NCI-H345 treated with DMSO at 0.1 percent for 48 hours (cell line): ENCODE measurements at regions not wholly inside any gene's neighbourhood (a gene's known extent, or its start where the extent isn't known, plus 50 kb on each side); places are given as distances from the start of the nearest gene placed in this dataset.

Source experiments
- DNase-seq: peaks from one replicate; lab custom pipeline; 2025; ENCODE audit not compliant: unreplicated experiment; lab: John Stamatoyannopoulos, UW

DNA sequence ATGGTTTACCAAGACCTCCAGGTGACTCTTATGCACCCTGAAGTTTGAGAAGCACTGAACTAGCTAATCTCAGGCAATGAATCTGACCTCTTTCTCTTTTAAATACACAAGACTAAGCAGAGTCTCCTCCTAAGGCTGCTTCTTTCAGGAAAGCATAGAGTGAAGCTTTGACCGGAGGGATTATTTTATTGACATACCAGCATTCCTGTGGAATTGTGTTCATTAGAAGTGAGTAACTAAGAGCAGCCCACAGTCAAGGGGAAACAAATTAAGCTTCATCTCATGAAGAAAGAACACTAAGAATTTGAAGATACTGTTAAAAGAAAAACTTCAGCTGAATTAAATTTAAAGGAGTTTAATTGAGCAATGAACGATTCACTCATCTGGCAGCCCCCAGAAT lies 963.5 kb downstream of the NTRK3 start:
- no peak for DNase-seq

DNA sequence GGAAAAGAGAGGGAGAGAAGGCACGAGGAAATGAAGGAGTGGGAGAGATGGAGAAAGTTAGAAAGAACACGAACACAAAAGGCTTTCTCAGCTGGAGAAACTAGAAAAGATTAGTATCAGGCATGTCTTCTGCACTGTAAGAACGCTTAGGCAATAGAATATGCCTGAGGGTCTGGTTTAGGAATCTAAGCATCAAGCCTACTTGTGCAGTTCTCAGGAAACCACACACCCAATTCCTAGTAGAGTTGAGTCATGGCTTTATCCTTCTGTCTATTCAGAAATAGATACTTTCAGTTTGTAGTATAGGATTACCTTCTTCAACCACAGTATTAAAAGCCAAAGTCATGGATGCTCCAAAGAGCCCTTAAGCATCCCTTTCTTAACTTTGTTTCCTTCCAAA lies 969.4 kb downstream of the NTRK3 start:
- no peak for DNase-seq

DNA sequence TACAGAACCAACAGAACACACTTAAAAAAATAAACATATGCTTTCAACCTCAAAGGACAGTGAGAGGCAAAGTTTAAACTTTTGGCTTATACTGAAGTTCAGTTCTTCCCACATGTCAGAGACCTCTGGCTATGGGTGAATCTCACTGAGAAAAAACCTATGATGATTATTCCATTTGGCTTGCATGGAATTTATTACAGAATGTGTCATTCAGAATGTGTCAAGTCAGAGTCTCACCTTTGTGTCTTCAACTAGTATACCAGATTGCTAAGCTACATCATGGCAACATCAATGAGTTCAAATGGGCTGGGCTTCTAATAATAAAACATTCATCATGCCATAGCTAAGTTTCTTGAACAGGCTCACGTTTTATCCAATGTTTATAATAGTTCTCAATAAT lies 987.0 kb downstream of the NTRK3 start:
- no peak for DNase-seq

DNA sequence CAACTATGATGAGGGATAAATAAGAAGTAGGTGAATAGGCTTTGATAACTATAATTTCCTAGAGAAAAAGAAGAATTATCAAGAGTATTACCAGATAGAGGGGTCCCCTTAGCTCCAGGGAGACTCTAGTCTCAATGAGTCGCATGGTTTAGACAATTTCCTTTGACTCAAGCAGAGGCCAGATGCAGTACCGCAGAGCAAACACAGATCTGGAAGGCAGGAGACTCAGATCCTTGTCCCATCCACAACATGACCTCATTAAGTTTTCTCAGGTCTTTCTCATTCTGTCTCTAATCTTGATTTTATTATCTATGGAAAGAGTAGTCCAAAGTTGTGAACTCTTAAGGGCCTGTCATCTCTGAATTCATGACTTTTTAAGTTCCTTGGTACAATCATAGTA lies 987.9 kb downstream of the NTRK3 start:
- no peak for DNase-seq

DNA sequence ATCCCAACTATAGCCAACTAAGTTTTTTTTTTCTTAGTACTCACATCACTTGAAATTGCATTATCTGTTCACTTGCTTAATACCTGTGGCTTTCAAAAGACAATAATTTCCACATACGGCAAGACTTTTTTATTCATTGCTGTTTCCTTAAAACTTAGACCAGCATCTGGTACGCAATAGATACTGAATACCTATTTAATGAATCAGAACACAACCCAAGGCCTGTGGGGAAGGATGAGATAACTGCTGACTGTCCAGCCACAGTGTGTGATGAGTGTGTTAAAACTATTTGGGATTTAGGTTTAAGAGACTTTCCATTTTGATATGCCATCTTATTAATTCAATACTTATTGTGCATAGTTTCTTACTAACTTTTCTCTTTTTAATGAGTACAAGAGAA lies 988.7 kb downstream of the NTRK3 start:
- DNase-seq = no peak

DNA sequence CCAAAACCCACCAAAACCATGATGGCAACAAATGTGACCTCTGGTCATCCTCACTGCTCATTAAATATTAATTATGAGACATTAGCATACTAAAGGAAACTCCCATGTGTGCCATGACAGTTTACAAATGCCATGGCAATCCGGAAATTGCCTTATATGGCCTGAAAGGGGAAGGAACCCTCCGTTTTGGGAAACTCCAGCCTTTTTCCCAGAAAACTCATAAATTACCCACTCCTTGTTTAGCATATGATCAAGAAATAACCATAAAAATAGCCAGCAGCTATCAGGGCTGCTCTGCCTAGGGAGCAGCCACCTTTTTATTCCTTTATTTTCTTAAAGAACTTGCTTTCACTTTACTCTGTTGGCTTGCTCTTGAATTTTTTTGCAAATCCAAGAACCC lies 992.7 kb downstream of the NTRK3 start:
- no peak for DNase-seq

DNA sequence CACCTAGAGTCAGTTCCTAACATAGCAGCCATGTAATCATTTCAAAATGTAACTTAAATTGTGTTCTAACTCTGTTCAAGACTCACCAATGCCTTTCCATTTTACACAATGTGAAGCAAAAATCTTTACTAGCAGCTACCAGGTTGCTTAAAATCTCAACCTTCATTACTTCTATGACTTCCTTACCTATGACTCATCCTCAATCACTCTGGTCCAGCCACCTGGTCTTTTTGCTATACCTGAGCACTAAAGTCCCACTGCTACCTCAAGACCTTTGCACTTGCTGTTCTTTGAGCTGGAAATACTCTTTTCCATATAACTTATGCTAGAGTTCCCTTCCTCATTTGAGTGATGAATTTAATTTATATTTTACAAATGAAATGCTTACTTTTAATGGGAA lies 993.2 kb downstream of the NTRK3 start:
- DNase-seq = no peak

DNA sequence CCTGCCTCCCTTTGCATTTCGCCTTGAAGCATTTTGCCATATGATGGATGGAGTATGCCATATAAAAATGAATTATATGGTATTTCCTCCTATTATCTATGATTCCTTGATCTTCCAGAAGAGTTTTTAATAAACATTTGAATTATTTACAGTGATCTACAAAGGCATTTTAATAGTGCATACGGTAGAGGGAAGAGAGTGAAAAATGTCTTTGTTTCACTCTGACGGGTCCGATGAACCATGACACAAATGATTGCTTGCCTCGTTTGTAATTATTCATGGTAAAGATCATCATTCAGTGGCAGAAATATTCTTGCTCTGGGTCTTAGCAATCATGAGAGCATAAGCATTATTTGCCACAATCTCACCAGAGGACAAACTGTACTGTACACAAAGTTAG lies 1010.9 kb downstream of the NTRK3 start:
- no peak for DNase-seq

DNA sequence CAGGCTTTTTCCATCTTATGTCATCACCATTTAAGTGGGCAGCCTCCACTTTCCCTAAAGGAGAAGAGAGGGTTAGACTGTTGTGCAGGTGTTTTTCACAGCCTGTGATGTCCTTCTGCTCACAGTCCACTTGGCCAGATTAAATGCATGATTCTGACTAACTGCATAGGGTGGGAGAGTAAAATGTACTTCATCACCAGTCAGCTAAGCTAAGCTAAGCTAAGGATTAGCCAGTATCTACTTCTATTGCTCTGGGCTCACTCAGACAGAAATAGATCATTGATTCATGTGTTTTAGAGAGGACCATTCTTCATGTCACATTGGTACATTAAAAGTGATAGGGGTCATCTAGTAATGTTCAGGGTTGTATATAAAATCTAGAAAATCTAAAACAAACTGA lies 1013.1 kb downstream of the NTRK3 start:
- DNase-seq = no peak

DNA sequence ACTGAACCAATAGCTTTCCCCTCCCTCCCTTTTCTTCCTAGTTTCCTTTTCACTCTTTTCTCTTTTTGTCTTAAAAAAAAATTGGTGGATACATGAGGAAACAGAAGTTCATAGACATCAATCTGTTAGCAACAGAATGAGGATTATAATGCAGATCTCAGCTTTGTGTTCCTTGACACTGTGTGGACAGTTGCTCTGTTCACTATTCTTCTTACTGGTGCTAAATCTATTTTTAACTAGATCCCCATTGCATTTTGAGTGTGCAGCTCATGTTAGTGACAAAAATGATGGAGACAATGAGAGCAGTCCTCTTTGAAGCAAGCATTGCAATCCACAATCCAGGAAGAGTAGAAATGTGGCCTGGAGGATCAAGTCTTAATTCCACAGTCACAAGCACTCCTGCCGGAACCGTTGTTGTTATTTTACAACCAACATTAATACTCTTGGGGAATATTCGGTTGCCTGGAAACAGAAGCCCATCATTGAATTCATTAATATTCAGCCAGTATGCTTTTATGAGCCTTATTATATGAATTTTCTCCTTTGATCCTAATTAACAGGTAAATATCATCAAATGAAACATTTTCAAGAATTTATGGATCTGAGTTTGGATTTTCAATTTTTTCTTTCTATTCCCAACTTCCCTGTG lies 1016.8 kb downstream of the NTRK3 start:
- DNase-seq = no peak

DNA sequence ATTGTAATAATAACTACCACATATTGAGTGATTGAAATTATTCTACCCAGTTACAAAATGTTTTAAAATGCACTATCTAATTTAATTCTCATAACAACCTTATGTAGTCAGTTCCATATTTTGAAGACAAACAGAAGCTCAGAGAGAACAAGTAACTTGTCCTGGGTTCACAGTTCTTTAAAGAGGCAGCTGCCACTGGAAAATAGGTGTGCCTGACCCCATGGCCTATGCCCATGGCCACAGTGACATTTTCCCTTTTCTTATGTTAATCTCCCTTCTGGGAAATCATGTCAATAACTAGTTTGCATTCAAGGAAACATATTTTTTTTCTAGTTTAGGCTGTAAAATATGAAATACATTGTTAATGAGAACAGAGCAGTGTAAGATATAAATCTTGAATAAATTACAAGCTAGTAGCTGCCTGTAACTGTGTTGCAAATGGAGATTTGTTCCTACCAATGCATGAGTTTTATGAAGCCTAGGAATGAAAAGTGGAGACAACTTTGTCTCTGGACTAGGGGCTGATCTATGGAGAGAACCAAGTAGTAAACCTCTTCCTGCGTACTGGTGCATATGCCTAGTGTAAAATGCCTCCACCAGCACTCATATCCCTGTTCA lies 1018.0 kb downstream of the NTRK3 start:
- no peak for DNase-seq

DNA sequence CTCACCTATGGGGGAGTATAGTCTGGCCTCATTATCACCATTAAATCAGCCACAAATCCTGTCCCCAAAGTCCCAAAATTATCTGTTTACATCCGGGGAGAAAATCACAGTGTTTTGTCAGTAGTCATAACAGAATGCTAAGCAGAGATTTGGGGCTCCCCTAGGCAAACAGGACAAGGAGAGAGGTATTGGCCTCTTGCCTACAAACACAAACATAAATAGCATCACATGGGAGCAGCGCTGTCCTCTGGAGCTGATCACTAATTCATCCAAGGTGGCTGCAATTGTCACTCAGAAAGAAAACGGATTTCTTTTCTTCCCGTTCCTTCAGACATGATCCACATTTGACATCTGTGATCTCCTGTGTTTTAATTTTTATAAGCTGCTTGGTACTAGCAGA lies 1028.1 kb downstream of the NTRK3 start:
- no peak for DNase-seq

DNA sequence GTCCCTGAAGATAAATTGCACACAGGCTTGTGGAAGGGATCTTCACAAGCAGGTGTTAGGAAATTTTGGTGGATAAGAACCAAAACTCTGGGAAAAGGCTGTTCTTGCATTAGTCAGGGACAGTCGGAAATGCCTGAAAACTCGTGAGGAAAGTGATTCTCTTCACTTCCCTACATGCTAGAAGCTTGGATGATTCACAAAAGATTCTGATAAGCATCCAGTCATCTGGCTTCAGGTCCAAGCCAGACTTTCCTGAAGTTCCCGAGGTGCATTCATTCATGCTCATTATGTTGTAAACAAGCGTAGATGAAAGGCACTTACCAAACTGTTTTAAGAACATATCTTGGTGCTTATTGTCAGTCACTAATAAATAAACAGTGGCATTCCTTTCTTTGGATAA lies 1028.7 kb downstream of the NTRK3 start:
- no peak for DNase-seq

DNA sequence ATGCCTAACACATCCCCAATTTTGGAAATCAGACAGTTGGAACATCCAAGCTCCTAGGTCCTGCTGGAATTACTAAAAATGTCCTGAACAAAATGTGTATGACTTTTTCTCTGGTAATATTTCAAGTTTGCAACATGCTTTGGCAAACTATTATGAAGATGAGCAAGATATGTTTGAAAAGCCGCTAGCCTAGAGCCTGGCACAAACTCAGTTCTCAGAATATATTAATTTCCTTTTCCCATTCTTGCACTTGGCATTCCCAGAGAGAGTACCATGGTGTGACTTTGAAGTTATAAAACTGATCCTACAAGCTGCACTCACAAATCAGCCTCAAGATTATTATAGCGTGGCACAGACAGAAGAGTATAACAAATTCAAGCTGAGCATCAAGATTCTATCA lies 1031.1 kb downstream of the NTRK3 start:
- no peak for DNase-seq

DNA sequence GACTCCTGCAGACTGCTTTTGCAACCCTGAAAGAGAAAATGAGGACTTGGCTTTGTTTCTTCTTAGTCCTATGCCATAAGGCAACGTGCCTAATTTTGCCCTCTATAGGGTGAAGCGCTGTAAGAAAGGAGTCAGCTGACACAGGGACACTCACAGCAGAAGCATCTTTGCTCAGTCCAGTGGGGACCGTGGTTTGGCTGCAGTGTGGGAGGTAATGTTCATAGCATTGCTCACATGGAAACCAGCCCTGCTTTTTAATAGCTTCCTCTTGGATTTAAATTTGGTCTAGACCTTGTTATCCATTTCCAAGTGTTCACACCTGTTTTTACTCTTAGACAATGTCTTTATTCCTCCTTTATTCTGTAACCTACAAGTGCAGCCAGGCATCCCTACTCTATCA lies 1032.1 kb downstream of the NTRK3 start:
- DNase-seq = no peak

DNA sequence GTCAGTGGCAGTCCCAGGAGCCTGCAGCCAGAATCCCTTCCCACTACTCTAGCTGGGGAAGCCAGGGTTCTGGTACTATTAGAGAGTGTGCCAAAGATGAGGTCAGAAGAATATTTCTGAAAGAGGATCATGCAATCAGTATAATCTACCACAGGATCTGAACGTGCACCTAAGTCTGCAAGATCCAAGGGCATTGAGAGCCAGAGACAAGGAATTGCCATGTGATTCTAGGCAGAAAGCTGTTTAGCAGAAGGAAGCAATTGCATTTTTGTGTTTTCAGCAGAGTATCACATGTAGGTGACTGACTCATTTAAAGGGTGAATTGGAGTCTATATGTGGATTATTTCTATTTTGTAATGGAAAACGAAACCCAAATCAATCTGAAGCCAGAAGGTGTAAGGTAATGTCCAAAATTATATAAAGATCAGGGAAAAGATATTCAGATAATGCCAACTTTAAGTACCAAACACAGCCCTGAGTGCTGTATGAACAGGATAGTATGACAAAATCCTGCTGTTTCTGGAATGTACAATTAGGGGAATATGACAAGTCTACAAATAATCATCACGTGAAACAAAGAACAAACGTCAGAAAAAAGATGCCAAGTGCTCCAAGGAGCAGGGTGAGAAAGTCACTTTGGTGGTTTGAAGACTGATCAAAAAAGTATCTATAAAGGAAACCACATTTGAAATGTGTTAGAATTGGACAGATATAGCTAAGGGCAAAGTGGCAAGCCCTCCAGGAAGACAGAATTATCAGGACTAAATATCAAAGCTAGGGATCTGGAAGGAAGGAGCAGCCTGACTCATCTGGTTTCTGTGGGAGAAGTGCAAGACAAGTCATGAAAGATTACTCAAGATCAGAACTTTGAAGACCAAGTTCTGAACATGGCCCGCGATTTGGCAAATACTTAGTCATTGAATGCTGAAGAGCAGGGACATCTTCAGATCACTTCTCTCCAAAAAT lies 1036.6 kb downstream of the NTRK3 start:
- no peak for DNase-seq

DNA sequence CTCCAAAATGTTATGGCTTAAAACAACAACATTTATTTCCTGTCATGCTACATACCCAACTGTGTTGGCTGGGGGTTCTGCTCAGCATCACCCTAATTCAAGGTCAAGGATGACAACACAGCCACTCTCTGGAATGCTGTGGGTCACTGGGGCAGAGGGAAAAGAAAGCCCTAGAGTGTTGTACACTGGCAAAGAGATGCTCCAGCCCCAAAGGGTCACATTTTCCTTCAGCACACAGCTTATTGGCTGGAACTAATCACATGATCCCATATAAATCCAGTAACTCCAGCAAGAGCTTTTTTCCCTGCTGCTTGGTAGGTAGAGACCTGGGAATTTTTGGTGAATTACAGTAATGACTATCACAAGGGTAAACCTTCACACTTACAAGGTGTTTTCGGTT lies 1041.4 kb downstream of the NTRK3 start:
- no peak for DNase-seq

DNA sequence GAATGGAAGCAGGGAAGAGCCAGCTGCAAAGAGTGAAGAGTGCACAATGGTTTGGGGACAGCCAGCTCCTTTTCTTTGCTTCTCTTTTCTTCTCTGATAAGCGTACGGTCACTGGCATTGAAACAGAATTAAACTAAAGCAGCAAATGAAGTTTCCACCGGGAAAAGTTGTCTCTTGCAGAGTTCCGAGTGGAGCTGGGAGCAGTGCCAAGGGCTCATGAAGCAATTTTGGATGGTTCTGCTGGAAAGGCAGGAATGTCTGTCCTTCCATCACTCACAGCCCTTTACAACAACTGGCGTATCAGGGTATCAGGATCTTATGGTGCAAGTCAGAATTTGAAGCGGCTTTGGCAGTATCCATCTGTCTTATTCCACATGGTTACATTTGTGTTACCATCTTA lies 1042.9 kb downstream of the NTRK3 start:
- DNase-seq = no peak

DNA sequence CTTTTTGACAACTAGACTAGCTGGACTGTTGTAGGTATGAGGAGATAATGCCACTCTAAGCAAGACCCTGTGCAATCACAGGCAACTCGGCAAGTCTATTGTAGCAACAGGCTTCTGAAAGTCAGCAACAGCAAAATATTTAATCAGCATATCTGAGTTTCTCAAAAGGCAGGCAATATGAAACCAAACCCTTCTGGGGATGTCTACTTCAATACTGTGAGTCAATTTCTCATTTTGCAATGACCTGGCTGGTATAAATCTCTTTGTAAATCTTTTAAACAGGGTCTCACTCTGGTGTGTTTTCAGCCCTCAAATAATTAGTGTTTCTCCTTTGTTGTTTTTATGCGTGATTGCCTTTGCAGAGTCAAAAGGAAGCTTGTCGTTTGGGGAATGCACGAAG lies 1044.5 kb downstream of the NTRK3 start:
- DNase-seq = no peak

DNA sequence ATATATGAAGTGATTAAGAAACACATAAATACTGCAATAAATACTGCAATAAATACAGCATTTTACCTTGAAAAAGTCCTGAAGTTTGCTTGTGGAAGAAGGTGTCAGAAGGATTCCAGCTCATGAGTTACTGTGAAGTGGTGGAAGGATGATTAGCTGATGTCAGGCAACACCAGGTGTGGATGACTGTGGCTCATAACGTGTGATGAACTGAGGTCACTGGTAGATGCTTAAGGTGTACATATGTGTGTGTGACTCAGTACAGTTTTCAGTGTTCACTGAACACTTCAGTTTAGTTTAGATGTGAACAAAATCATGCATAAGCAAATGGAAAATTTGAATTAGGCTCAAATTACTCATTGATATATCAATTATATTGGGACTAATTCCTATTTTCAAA lies 1045.0 kb downstream of the NTRK3 start:
- no peak for DNase-seq

DNA sequence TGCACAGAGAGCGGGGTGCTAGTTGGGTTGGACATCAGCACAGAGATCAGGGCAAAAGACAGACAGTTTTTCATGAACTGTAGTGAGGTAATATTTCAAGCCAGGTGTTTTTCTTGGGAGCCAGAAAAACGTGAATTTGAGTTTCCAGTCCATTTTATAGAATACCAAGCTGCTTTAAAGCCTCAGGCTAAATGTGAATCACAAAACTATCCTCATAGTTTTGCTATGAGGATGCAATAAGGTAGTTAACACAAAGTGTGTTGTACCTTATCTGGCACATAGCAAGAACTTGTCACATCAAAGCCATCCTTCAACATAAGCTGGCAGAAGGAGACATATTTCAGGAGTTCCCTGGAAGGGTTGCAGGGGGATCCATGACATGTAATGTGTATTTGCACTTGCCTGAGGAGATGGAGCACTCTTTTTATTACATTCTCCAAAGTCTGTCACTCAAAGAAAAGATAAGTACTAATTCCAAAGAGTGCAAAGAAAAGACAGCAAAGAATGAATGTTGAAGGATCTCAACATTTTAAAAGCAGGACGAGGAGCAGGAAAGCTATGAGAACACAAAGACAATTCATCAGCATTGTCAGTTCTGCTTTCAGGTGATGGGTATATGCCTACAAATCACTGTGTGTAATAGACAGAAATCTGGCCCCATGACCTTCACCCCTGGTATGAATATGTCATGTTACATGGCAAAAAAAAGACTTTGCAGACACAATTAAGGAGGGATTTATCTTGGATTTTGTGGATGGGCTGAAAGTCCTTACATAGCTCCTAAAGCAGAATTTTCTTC lies 1046.4 kb downstream of the NTRK3 start:
- no peak for DNase-seq
